H1 (cell line): ENCODE measurements at regions not wholly inside any gene's neighbourhood (a gene's known extent, or its start where the extent isn't known, plus 50 kb on each side); places are given as distances from the start of the nearest gene placed in this dataset.

Experiments used
- CTCF ChIA-PET: fragments of 300-600 bp; sonication (Branson Sonifier 250); formaldehyde crosslinking; loops from one replicate; lab custom pipeline; 2021; ENCODE audit not compliant: partially characterized antibody; lab: Charles Lee
- POLR2A ChIA-PET: fragments of 300-600 bp; sonication (Branson Sonifier 250); formaldehyde crosslinking; loops from one replicate; lab custom pipeline; 2021; ENCODE audit warnings: inconsistent platforms; ENCODE audit not compliant: partially characterized antibody; lab: Charles Lee
- DNase-seq, 2 experiments: peaks; one replicate each; pipeline versions ENCODE4 v3.0.0 to v3.0.0-alpha.2; 2010 to 2022; ENCODE audit warnings: low spot score in 2 of 2, low read depth in 1 of 2, mixed read lengths in 1 of 2
- FAIRE-seq: peaks from 2 replicates; lab custom pipeline; 2011; peaks lifted over from hg19 to GRCh38; lab: Jason Lieb, UNC
- H2AFZ ChIP-seq: 2 replicates; pipeline ENCODE4 v1.8.1; 2012; ENCODE audit warnings: low read length, inconsistent platforms
- H2AK5ac ChIP-seq: 2 replicates; pipeline ENCODE4 v1.6.1; 2013; ENCODE audit warnings: low read depth, low read length
- H2BK120ac ChIP-seq: replicated peaks from 2 replicates; pipeline ENCODE3; 2013; ENCODE audit warnings: low read depth, low read length, inconsistent platforms
- H2BK12ac ChIP-seq: 2 replicates; pipeline ENCODE4 v1.6.1; 2013; ENCODE audit warnings: low read depth, low read length
- H2BK15ac ChIP-seq: 2 replicates; pipeline ENCODE4 v1.6.1; 2013; ENCODE audit warnings: low read length
- H2BK20ac ChIP-seq: 2 replicates; pipeline ENCODE4 v1.6.1; 2013; ENCODE audit warnings: low read length
- H2BK5ac ChIP-seq: 2 replicates; pipeline ENCODE4 v1.6.1; 2013; ENCODE audit warnings: low read depth, low read length
- H3K14ac ChIP-seq: 2 replicates; pipeline ENCODE4 v1.6.1; 2013; ENCODE audit warnings: inconsistent platforms; ENCODE audit not compliant: insufficient read length
- H3K18ac ChIP-seq: 2 replicates; pipeline ENCODE4 v1.6.1; 2013; ENCODE audit warnings: low read length; ENCODE audit errors: extremely low read depth
- H3K23ac ChIP-seq: 2 replicates; pipeline ENCODE4 v1.6.1; 2013; ENCODE audit warnings: inconsistent platforms; ENCODE audit not compliant: insufficient read length
- H3K23me2 ChIP-seq: 2 replicates; pipeline ENCODE4 v1.6.1; 2013; ENCODE audit warnings: low read depth, low read length
- H3K27ac ChIP-seq: 2 replicates; pipeline ENCODE4 v1.6.1; 2011; ENCODE audit warnings: low read depth, low read length, inconsistent platforms
- H3K27me3 ChIP-seq, 4 experiments: replicated peaks in 1 of 4; 1 replicate in 1 of 4; 2 replicates in 3 of 4; pipeline versions ENCODE4 v1.6.1 to v1.8.1; 2011 to 2013; ENCODE audit warnings: low read length in 3 of 4, mild to moderate bottlenecking in 3 of 4, inconsistent platforms in 2 of 4, mixed read lengths in 2 of 4, moderate library complexity in 1 of 4; ENCODE audit not compliant: control insufficient read depth in 3 of 4, insufficient read depth in 3 of 4; ENCODE audit errors: extremely low read depth in 1 of 4
- H3K36me3 ChIP-seq, 4 experiments: 2 replicates each; pipeline versions ENCODE4 v1.6.1 to v1.8.1; 2011 to 2013; ENCODE audit warnings: mild to moderate bottlenecking in 4 of 4, low read length in 3 of 4, moderate library complexity in 2 of 4, control low read depth in 1 of 4, inconsistent platforms in 1 of 4; ENCODE audit not compliant: insufficient read depth in 4 of 4, control insufficient read depth in 2 of 4
- H3K4ac ChIP-seq: replicated peaks from 2 replicates; pipeline ENCODE3; 2013; ENCODE audit warnings: low read length, low read depth, mixed read lengths, inconsistent platforms; ENCODE audit not compliant: insufficient read length
- H3K4me1 ChIP-seq, 4 experiments: replicated peaks in 1 of 4; 1 replicate in 1 of 4; 2 replicates in 3 of 4; pipeline versions ENCODE4 v1.6.1 to v1.8.1; 2011 to 2013; ENCODE audit warnings: low read length in 3 of 4, inconsistent platforms in 2 of 4, mixed read lengths in 1 of 4; ENCODE audit not compliant: insufficient read depth in 4 of 4, control insufficient read depth in 3 of 4
- H3K4me2 ChIP-seq, 2 experiments: 2 replicates each; pipeline versions ENCODE4 v1.6.1 to v1.8.1; 2011 to 2013; ENCODE audit warnings: low read depth in 2 of 2, low read length in 2 of 2, control low read depth in 1 of 2, inconsistent platforms in 1 of 2, mild to moderate bottlenecking in 1 of 2; ENCODE audit not compliant: insufficient read depth in 1 of 2
- H3K4me3 ChIP-seq, 4 experiments: fragments of 200-600, 300-600 bp in 1 of 4; sonication (generic), shearing (Covaris generic), sonication (Bioruptor Twin) in 1 of 4; 2 replicates each; pipeline versions ENCODE4 v1.5.1 to v1.8.1; 2011 to 2016; ENCODE audit warnings: low read length in 4 of 4, low read depth in 3 of 4, control low read depth in 2 of 4, inconsistent platforms in 2 of 4, mild to moderate bottlenecking in 2 of 4, mixed read lengths in 1 of 4, moderate library complexity in 1 of 4; ENCODE audit not compliant: insufficient read depth in 2 of 4; ENCODE audit errors: extremely low read depth in 1 of 4
- H3K56ac ChIP-seq: replicated peaks from 2 replicates; pipeline ENCODE3; 2013; ENCODE audit warnings: low read depth, mild to moderate bottlenecking, mixed read lengths, low read length, inconsistent platforms; ENCODE audit not compliant: insufficient read length
- H3K79me1 ChIP-seq: 2 replicates; pipeline ENCODE4 v1.6.1; 2013; ENCODE audit warnings: low read depth, low read length, control low read depth
- H3K79me2 ChIP-seq, 2 experiments: 2 replicates each; pipeline versions ENCODE4 v1.6.1 to v1.8.1; 2012 to 2013; ENCODE audit warnings: low read length in 2 of 2, mild to moderate bottlenecking in 2 of 2, inconsistent platforms in 1 of 2; ENCODE audit not compliant: insufficient read depth in 2 of 2, control insufficient read depth in 1 of 2
- H3K9ac ChIP-seq, 4 experiments: replicated peaks in 1 of 4; 1 replicate in 1 of 4; 2 replicates in 3 of 4; pipeline versions ENCODE4 v1.6.1 to v1.8.1; 2011 to 2013; ENCODE audit warnings: low read depth in 3 of 4, low read length in 3 of 4, control low read depth in 2 of 4, mild to moderate bottlenecking in 2 of 4, moderate library complexity in 2 of 4, inconsistent platforms in 1 of 4; ENCODE audit errors: extremely low read depth in 1 of 4
- H3K9me3 ChIP-seq, 2 experiments: 2 replicates each; pipeline versions ENCODE4 v1.6.1 to v1.8.1; 2012 to 2013; ENCODE audit warnings: mild to moderate bottlenecking in 2 of 2, moderate library complexity in 2 of 2, control low read depth in 1 of 2, inconsistent platforms in 1 of 2, low read depth in 1 of 2, low read length in 1 of 2, mixed read lengths in 1 of 2; ENCODE audit not compliant: insufficient read depth in 2 of 2
- H4K20me1 ChIP-seq, 2 experiments: replicated peaks in 1 of 2; 2 replicates each; pipeline versions ENCODE3 to v1.8.1; 2011 to 2013; ENCODE audit warnings: inconsistent platforms in 2 of 2, low read length in 2 of 2, mild to moderate bottlenecking in 1 of 2; ENCODE audit not compliant: insufficient read depth in 2 of 2, control insufficient read depth in 1 of 2
- H4K5ac ChIP-seq: 2 replicates; pipeline ENCODE4 v1.6.1; 2013; ENCODE audit warnings: low read length, low read depth, mixed read lengths, inconsistent platforms; ENCODE audit not compliant: insufficient read length
- H4K8ac ChIP-seq: 2 replicates; pipeline ENCODE4 v1.8.0; 2013; ENCODE audit warnings: mild to moderate bottlenecking, moderate library complexity, low read length, inconsistent platforms; ENCODE audit not compliant: insufficient read depth; ENCODE audit errors: extremely low read depth
- H4K91ac ChIP-seq: replicated peaks from 2 replicates; pipeline ENCODE3; 2013; ENCODE audit warnings: low read length, mixed read lengths, inconsistent platforms; ENCODE audit not compliant: insufficient read length
- BCL11A ChIP-seq, 2 experiments: IDR thresholded peaks; one replicate each; pipeline ENCODE4 v1.6.1; 2011; ENCODE audit warnings: low read depth in 2 of 2, low read length in 2 of 2, mild to moderate bottlenecking in 2 of 2
- BRCA1 ChIP-seq: IDR thresholded peaks from 2 replicates; pipeline ENCODE4 v1.6.1; 2012; ENCODE audit warnings: low read depth, low read length, improper control_type of control experiment
- CBX5 ChIP-seq: fragments of 300-800, 300-1000 bp; sonication (generic); IDR thresholded peaks from 2 replicates; pipeline ENCODE4 v1.7.1; 2016; ENCODE audit warnings: antibody characterized with exemption, low read length, low read depth
- CHD2 ChIP-seq: IDR thresholded peaks from 2 replicates; pipeline ENCODE4 v1.6.1; 2012; ENCODE audit warnings: low read length, improper control_type of control experiment
- JUN ChIP-seq: IDR thresholded peaks from 2 replicates; pipeline ENCODE4 v1.6.1; 2011; ENCODE audit warnings: low read depth, mild to moderate bottlenecking, improper control_type of control experiment, low read length
- JUND ChIP-seq: IDR thresholded peaks from 2 replicates; pipeline ENCODE4 v1.6.1; 2011; ENCODE audit warnings: mild to moderate bottlenecking, improper control_type of control experiment, low read length
- PHF8 ChIP-seq: fragments of 200-600 bp; sonication (generic); conservative IDR thresholded peaks from 2 replicates; pipeline ENCODE4 v1.7.1; 2012; ENCODE audit warnings: low read depth, mild to moderate bottlenecking, inconsistent platforms, low read length, moderate library complexity
- POU5F1 ChIP-seq: IDR thresholded peaks from 2 replicates; pipeline ENCODE4 v1.6.1; 2011; ENCODE audit warnings: low read depth, mild to moderate bottlenecking, low read length, moderate library complexity
- RAD21 ChIP-seq, 2 experiments: IDR thresholded peaks in 1 of 2; conservative IDR thresholded peaks in 1 of 2; 2 replicates each; pipeline ENCODE4 v1.6.1; 2011; ENCODE audit warnings: low read depth in 2 of 2, low read length in 2 of 2, improper control_type of control experiment in 1 of 2, inconsistent platforms in 1 of 2, mild to moderate bottlenecking in 1 of 2, moderate library complexity in 1 of 2
- RXRA ChIP-seq: IDR thresholded peaks from 2 replicates; pipeline ENCODE4 v1.6.1; 2011; ENCODE audit warnings: low read depth, mild to moderate bottlenecking, low read length, moderate library complexity; ENCODE audit not compliant: insufficient read depth
- SIRT6 ChIP-seq: IDR thresholded peaks from one replicate; pipeline ENCODE4 v1.7.1; 2012; ENCODE audit warnings: low read length, inconsistent platforms
- SP2 ChIP-seq: IDR thresholded peaks from 2 replicates; pipeline ENCODE4 v1.6.1; 2012; ENCODE audit warnings: mild to moderate bottlenecking, low read length, inconsistent platforms
- WGBS, 2 experiments: shearing (Covaris generic) in 1 of 2; methylation state at CpG; one replicate each; pipeline versions ENCODE4 v1.1.6 to v1.1.7; 2013 to 2015; ENCODE audit warnings: low lambda C conversion rate in 2 of 2, mixed read lengths in 2 of 2, inconsistent platforms in 1 of 2, low coverage in 1 of 2, missing lambda C conversion rate in 1 of 2; ENCODE audit not compliant: insufficient replicate concordance in 2 of 2, insufficient coverage in 1 of 2, insufficient read length in 1 of 2; ENCODE audit errors: extremely low coverage in 1 of 2, missing lambda C conversion rate in 1 of 2; 5-methylcytosine and 5-hydroxymethylcytosine counted together

DNA sequence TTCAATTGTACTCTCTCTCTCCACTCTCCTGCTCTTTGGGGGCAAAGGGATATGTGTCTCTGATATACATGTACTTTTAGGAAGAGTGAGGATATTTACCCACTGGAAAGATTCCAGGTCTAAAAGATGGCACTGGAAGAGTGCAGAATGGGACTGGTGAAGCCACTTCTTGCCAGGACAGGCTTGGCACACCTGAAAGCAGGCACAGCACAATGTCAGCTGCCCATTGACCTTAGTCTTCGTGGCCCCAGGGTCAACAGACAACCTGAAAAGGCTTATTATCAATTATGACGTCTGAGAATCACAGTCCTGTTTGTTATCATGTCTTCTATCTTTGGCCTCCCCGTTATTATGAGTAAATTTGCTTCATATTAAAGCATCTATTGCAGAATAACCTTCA lies 86.7 kb upstream of the PAK3 start:
- no peak overlapping the region for H2BK15ac ChIP-seq
- H3K79me1 ChIP-seq, result no peaks in the 10 kb centered on the region
- H3K27ac ChIP-seq, result no peak overlapping the region
- H3K56ac ChIP-seq, result no peak overlapping the region
- H3K79me2 ChIP-seq, result no peaks in the 10 kb centered on the region
- no peak overlapping the region for H2AK5ac ChIP-seq
- no peak overlapping the region for H3K9ac ChIP-seq
- H3K9me3 ChIP-seq, result no peaks in the 10 kb centered on the region
- H3K23ac ChIP-seq, result no peak overlapping the region
- H3K14ac ChIP-seq, result no peak overlapping the region
- H2AFZ ChIP-seq, result no peak overlapping the region
- no peaks in the 10 kb centered on the region for H3K36me3 ChIP-seq
- no peak overlapping the region for H2BK12ac ChIP-seq
- no peaks in the 10 kb centered on the region for H3K27me3 ChIP-seq
- H2BK20ac ChIP-seq, result no peak overlapping the region
- TF ChIP-seq CBX5 (no peak), POU5F1 (no peak), SP2 (no peak), CHD2 (no peak), SIRT6 (no peak), BCL11A (IDR thresholded peaks at IDR 0.05; ENCODE audit: low read depth in 2 of 2, low read length in 2 of 2) (no peak), RAD21 (IDR thresholded peaks at IDR 0.05 in 1 of 2, conservative IDR thresholded peaks at IDR 0.05 in 1 of 2; ENCODE audit: low read depth in 2 of 2, low read length in 2 of 2) (no peak), JUN (no peak), JUND (no peak), BRCA1 (no peak), RXRA (no peak), PHF8 (no peak)
- no peak overlapping the region for H4K5ac ChIP-seq
- POLR2A ChIA-PET, result no interaction called here
- H3K18ac ChIP-seq, result no peak overlapping the region
- 0 out of 7 replicates have a peak, but pooled peaks cover 0 to 2% (median 0%) of the 10 kb centered on the region in 4 experiments for H3K4me1 ChIP-seq
- CTCF ChIA-PET, result interaction anchor here (1.5 kb wide), 1 partner anchor 15 kb away, joined by 3 read pairs; no protein-coding TSS in a partner anchor
- no peak overlapping the region for H2BK120ac ChIP-seq
- no peak overlapping the region for H2BK5ac ChIP-seq
- no peak for FAIRE-seq
- H3K4ac ChIP-seq, result no peak overlapping the region
- no peak overlapping the region for H4K8ac ChIP-seq
- H4K91ac ChIP-seq, result no peak overlapping the region
- no peak overlapping the region for H3K4me3 ChIP-seq
- no peaks in the 10 kb centered on the region for H4K20me1 ChIP-seq
- H3K4me2 ChIP-seq, result no peak overlapping the region
- 59% methylated on average over 3 of the region's 3 CpGs; no CpG with 5 or more reads in 1 of the 2 experiments for WGBS, 2 experiments
- H3K23me2 ChIP-seq, result no peaks in the 10 kb centered on the region
- no peak for DNase-seq
